Liver (tissue), 3 donors: ENCODE measurements at regions not wholly inside any gene's neighbourhood (a gene's known extent, or its start where the extent isn't known, plus 50 kb on each side); places are given as distances from the start of the nearest gene placed in this dataset.

Source experiments
- TAF1 ChIP-seq: conservative IDR thresholded peaks from 2 replicates; pipeline ENCODE4 v1.6.1; 2016; ENCODE audit warnings: antibody characterized with exemption, mild to moderate bottlenecking
- TF ChIP-seq, protein P1 (sequence below): fragments of 150-350 bp; IDR thresholded peaks from 2 replicates; pipeline ENCODE4 v1.5.1; 2017; ENCODE audit warnings: improper control_type of control experiment, low read depth, low read length; ENCODE audit not compliant: missing input control
- donor health status: healthy.
- donor health status: healthy.

DNA sequence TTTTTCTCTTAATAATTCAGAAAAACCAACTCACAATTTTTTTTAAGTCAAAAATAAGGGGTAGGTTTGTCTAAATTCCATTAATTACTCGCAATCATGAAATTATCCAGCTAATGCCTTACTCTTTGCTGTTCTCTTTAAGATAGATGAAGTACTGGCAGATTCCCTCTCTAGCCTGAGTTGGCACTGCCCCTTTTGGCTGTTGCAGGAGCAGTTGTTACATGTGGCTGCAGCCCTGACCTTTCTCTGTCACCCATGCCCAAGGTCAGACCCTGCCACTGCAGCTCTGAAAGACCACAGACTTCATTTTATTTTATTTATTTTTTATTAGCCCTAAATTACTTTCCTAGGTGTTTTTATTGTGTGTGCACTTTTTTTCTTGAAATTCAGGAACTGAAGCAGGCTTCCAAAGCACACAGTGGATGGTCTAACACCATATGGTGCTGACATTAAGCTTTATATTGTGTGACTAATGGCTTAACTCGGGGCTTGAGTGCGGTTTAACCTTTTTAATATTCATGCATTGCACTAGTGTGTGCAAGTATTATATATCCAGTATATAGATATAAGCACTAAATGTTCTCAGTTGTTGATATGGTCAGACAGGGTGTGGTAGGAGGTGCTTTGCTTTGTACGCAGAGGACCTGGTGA, 313.0 kb downstream of the CDH2 start:
- no peak for TF ChIP-seq TAF1
- TF ChIP-seq, protein P1, sequence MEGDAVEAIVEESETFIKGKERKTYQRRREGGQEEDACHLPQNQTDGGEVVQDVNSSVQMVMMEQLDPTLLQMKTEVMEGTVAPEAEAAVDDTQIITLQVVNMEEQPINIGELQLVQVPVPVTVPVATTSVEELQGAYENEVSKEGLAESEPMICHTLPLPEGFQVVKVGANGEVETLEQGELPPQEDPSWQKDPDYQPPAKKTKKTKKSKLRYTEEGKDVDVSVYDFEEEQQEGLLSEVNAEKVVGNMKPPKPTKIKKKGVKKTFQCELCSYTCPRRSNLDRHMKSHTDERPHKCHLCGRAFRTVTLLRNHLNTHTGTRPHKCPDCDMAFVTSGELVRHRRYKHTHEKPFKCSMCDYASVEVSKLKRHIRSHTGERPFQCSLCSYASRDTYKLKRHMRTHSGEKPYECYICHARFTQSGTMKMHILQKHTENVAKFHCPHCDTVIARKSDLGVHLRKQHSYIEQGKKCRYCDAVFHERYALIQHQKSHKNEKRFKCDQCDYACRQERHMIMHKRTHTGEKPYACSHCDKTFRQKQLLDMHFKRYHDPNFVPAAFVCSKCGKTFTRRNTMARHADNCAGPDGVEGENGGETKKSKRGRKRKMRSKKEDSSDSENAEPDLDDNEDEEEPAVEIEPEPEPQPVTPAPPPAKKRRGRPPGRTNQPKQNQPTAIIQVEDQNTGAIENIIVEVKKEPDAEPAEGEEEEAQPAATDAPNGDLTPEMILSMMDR, result no peak
